GM19193 (cell line): ENCODE measurements at regions not wholly inside any gene's neighbourhood (a gene's known extent, or its start where the extent isn't known, plus 50 kb on each side); places are given as distances from the start of the nearest gene placed in this dataset.

Experiments used
- POLR2A ChIP-seq: IDR thresholded peaks from 4 replicates; pipeline ENCODE4 v1.6.1; 2011; ENCODE audit not compliant: insufficient read depth, insufficient read length; ENCODE audit errors: extremely low read depth

- TF ChIP-seq POLR2A, result no peak
Measured at GRCh38 chr6:87900160-87900698, 147.4 kb upstream of the SPACA1 start.

- no peak for TF ChIP-seq POLR2A
Measured at GRCh38 chr6:87899499-87900147, 148.0 kb upstream of the SPACA1 start.

- no peak for TF ChIP-seq POLR2A
Measured at GRCh38 chr6:87897663-87898062, 150.0 kb upstream of the SPACA1 start.

GRCh38 chr6:87897013-87897412 is 150.6 kb upstream of the SPACA1 start:
- TF ChIP-seq POLR2A, result no peak

- TF ChIP-seq POLR2A, result no peak
Measured at GRCh38 chr6:87887266-87887665, 160.4 kb upstream of the SPACA1 start.

GRCh38 chr6:87884203-87884602 is 163.4 kb upstream of the SPACA1 start:
- TF ChIP-seq POLR2A, result no peak

- TF ChIP-seq POLR2A, result no peak
Measured at GRCh38 chr6:87881342-87881895, 166.2 kb upstream of the SPACA1 start.

GRCh38 chr6:87879132-87879861 is 168.3 kb upstream of the SPACA1 start:
- no peak for TF ChIP-seq POLR2A

GRCh38 chr6:87875781-87876180 is 171.9 kb upstream of the SPACA1 start:
- TF ChIP-seq POLR2A, result no peak

- TF ChIP-seq POLR2A, result no peak
Measured at GRCh38 chr6:87873556-87873955, 171.5 kb upstream of the AKIRIN2 start.

- no peak for TF ChIP-seq POLR2A
Measured at GRCh38 chr6:87870556-87870955, 168.5 kb upstream of the AKIRIN2 start.

GRCh38 chr6:87869064-87869905 is 167.3 kb upstream of the AKIRIN2 start:
- TF ChIP-seq POLR2A, result no peak

GRCh38 chr6:87860902-87861301 is 158.9 kb upstream of the AKIRIN2 start:
- no peak for TF ChIP-seq POLR2A

- no peak for TF ChIP-seq POLR2A
Measured at GRCh38 chr6:87858440-87858839, 156.4 kb upstream of the AKIRIN2 start.
